HG02973 (cell line): ENCODE measurements at regions not wholly inside any gene's neighbourhood (a gene's known extent, or its start where the extent isn't known, plus 50 kb on each side); places are given as distances from the start of the nearest gene placed in this dataset.

Experiments
- ATAC-seq: cut with Tn5 transposase; IDR thresholded peaks from one replicate; pipeline ENCODE4 v1.9.1; 2021; ENCODE audit warnings: moderate library complexity; ENCODE audit not compliant: unreplicated experiment

GRCh38 chr15:62567501-62567900, 402.4 kb upstream of the C2CD4B start:
- no peak for ATAC-seq

- no peak for ATAC-seq
Measured at GRCh38 chr15:62568004-62568403, 402.9 kb upstream of the C2CD4B start.

GRCh38 chr15:62568702-62569101, 403.6 kb upstream of the C2CD4B start:
- ATAC-seq, result no peak

- ATAC-seq, result no peak
Measured at GRCh38 chr15:62569460-62570404, 404.6 kb upstream of the C2CD4B start.

- no peak for ATAC-seq
Measured at GRCh38 chr15:62570405-62570783, 405.3 kb upstream of the C2CD4B start.

GRCh38 chr15:62571072-62571471, 406.0 kb upstream of the C2CD4B start:
- ATAC-seq, result no peak

GRCh38 chr15:62572797-62573196, 407.7 kb upstream of the C2CD4B start:
- no peak for ATAC-seq

- no peak for ATAC-seq
Measured at GRCh38 chr15:62573876-62574275, 408.8 kb upstream of the C2CD4B start.

GRCh38 chr15:62578546-62578945, 413.5 kb upstream of the C2CD4B start:
- ATAC-seq, result no peak

GRCh38 chr15:62578960-62579359, 413.9 kb upstream of the C2CD4B start:
- ATAC-seq, result no peak

GRCh38 chr15:62579842-62580241, 414.8 kb upstream of the C2CD4B start:
- no peak for ATAC-seq

GRCh38 chr15:62582580-62582979, 417.5 kb upstream of the C2CD4B start:
- no peak for ATAC-seq

- ATAC-seq, result no peak
Measured at GRCh38 chr15:62584301-62585235, 419.5 kb upstream of the C2CD4B start.

- ATAC-seq, result no peak
Measured at GRCh38 chr15:62588938-62589670, 424.0 kb upstream of the C2CD4B start.

- ATAC-seq, result no peak
Measured at GRCh38 chr15:62591842-62592838, 427.1 kb upstream of the C2CD4B start.

GRCh38 chr15:62592920-62593319, 427.8 kb upstream of the C2CD4B start:
- ATAC-seq, result no peak

- no peak for ATAC-seq
Measured at GRCh38 chr15:62593681-62594399, 428.8 kb upstream of the C2CD4B start.

- ATAC-seq, result no peak
Measured at GRCh38 chr15:62598217-62598616, 433.1 kb upstream of the C2CD4B start.
